Ecto neural progenitor cell (in vitro differentiated cells): ENCODE measurements at regions not wholly inside any gene's neighbourhood (a gene's known extent, or its start where the extent isn't known, plus 50 kb on each side); places are given as distances from the start of the nearest gene placed in this dataset.
A peak's percentile ranks its signal among the peaks of the same experiment; 100 is the strongest.

Source experiments
- DNase-seq: peaks from one replicate; pipeline ENCODE4 v3.0.0-alpha.2; 2018; ENCODE audit warnings: low spot score

DNA sequence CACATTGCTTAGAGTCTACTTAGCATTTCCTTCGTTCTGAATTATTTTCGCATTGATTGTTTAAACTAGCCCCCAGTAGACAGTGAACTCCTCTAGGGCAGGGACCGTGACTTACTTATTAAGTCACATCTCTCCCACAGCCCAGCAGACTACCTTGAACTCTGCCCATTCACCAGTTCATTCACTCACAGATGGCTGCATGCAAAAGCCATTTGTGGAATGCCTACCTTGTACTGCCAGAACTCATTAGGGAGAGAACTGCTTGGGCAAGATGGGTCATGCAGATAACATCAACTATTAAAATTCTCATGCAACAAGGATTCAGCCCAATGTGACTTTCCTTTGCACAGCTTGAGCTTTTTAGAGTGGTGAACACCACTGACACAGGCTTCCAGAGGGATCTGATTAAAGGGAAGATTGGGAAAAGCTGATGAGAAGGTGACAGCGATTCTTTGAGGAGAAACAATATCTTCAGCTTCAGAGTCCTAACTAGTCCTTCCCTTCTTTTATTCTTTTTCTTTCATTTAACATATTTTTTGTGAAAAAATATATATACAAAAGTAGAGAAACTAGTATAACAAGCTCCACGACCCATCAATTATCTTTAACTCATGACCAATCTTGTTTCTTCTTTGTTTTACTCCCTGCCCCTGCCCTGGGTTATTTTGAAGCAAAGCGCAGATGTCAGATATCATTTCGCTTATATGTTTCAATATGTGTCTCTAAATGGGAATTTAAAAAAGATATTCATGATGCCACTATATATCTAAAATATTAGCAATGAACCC, 273.9 kb downstream of the CDC5L start:
- no peak for DNase-seq

DNA sequence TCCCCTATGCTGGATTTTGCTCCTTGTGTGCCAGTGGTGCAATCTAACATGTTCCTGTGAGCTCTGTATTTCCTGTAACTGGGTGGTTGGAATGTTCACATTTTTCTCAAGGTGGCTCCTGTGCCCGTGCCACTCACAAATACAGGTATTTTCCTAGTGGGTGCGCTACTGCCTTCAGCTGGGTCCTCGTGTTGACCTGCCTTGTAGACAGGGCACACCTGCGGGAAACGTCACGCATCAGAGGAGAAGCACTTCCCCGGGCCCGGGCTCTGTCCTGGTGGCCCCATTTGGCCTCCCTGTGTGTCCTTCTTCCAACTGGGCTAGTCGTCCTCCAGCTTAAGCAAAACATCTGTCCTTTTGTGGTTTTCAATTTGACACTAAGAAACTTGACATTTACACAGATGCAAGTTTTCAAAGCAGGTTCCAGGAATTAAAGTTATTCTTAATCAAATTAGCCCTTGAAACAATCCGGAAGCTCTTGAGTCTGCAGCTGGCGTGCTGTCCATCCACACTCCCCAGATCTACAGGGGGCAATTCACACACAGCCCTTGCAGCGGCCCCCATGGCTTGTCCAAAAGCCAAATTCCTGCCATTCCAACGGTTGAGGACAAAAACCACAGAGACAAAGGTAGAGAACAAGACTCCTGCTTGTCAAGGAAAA, 275.1 kb downstream of the CDC5L start:
- DNase-seq = peak; percentile 73

DNA sequence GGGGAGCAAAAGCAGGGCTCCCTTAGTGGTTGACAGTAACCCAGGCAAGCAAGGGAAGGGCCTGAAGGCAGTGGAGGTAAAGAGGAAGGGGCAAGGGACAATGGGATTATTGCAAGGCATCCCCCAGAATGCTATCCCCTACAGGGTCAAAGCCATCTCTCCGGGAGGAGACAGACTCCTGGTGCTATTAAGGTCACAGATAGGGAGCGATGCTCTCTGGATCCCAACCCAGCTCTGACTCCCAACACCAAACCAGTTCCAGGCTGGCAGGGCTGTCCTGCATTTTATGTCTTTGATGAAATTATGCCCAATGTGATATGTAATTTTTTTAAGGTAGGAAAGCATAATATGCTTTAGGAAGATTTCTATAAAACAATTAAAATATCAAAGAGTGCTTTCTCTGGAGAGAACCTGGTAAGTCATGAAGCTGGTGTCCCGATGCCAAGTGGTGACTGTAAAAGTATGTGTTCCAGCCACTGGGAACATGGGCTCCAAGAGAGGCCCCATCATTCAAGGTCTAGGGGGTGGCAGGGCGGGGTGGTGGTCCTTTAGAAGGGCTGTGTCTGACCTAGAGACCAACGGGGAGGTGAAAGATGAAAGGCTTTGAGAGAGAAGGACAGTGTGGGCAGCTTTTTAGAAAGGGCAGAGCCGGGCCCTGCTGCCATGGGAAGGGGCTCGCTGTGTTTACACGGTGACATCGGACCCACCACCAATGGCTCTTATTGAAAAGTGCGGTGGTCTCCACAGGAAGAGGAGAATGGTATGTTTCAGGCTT, 276.5 kb downstream of the CDC5L start:
- DNase-seq = no peak

DNA sequence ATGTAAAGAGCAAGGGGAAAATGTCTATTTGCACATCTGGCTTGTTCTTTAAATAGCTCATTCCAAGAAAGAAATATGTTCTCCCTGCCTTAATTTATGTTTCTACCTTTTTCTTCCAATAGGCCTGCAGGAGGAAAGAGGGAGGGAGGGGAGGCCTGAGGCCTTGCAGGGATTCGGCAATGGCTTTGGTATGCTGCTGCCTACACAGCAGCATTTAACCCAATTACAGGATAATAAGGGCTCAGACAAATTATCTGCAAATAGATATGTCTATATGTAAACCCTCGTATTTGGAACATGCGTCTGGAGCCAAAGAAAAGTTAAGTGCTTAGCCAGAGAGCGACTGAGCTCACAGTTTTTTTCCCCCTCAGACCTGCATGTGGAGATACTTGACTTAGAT, 277.2 kb downstream of the CDC5L start:
- no peak for DNase-seq

DNA sequence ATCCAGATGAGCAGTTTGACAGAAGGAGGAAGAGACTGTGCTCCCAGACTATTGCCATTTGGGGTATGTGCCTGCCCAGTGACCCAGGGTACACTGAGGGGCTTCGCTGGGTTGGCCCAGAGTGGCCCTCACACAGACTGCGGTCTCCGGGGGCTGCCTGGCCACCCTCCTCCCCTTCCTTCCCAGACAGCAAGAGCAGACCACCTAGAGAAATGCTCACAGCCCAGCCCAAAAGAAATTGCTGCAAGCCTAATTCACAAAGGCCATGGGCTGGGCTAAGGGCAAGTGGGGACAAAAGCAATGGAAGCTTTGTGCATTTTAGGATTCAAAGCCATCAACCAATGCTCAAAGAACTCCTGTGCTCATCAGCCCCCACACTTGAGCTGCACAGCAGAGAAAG, 277.6 kb downstream of the CDC5L start:
- DNase-seq = no peak

DNA sequence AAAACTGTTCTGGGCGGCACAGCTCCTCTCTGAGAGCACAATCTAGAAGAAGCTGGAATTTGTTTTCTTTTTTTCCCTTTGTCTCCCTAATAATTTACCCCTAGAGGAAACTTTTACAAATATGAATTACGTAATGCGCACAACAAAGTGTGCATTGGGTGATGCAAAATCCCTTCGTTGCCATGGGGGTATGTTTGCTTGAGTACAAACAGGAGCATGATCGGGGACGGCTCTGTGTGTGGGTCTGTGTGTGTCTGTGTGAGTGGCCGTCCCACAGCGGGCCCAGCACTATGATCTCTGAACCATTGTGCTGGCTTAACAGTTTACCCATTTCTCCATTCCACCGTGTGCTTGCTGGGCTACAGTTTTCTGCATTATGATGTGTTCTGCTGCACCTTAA, 278.2 kb downstream of the CDC5L start:
- no peak for DNase-seq

DNA sequence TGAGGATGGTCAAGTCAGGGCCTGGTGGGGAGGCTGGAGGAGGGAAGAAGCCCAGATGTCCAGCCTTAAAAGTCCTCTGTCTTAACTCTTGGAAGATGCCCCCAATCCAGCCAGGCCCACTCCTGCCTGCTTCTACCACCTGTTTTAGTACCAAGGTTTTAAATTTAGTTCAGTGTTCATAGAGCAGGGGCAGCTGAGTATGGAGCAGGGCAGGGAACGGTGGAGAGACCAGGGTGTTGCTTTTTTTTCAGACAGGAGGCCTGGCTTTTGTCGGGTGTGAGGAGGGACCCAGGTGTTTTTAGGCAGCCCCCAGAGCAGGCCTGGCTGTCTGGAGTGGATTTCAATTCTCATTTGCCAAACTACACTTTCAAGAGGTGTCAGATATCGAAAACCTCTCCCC, 278.8 kb downstream of the CDC5L start:
- DNase-seq = peak; percentile 19

DNA sequence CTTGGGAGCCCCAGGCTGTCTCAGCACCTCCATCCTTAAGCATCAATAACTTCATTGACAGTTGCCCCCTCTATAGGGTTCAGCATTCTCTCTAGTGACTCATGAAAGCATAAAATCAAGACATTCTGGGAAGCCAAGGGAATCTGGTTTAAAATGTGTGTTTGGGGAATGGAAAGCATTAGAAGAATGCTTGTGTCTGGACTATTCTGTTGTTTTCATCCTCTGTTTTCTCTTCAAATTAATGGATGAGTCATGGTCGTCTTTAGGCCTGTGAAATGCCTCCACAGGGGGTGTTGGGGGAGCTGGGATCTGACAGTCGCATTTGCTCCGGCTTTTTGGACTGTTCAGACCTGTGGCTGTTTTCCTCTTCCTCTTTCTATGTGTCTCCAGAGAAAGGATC, 279.7 kb downstream of the CDC5L start:
- peak; percentile 51 for DNase-seq

DNA sequence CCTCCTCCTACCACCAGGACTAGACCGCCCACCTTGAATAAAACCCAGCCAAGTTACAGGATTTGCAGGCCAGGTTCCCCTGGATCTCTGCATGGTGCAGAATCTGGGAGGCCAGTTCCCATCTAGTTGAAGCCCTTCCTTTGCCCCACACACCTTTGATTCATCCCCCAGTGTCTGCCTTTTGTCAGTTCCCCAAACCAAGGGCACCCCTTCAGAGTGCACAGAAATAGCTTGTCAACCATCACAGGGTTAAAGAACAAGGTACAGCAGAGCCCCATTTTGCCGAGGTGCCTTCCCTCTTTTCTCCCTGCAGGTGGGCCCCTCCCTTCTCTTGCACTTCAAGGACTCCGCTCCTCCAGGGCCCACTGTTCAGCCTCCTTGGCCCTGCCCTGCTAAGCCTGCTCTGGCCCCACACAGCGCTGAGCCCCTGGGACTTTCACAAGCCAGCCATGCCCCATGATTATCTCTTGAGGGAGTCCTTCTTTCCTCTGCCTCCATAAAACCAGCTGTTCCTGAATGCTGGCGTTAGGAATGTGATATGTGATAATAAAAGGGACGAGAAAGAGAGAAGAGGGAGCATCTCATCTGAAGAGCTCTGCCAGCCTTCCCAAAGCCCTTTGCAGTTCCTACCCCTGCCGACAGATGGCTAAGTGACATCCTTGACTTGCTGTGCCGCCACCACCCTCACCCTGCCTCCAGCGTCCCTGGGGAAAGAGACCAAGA, 280.3 kb downstream of the CDC5L start:
- peak; percentile 73 for DNase-seq

DNA sequence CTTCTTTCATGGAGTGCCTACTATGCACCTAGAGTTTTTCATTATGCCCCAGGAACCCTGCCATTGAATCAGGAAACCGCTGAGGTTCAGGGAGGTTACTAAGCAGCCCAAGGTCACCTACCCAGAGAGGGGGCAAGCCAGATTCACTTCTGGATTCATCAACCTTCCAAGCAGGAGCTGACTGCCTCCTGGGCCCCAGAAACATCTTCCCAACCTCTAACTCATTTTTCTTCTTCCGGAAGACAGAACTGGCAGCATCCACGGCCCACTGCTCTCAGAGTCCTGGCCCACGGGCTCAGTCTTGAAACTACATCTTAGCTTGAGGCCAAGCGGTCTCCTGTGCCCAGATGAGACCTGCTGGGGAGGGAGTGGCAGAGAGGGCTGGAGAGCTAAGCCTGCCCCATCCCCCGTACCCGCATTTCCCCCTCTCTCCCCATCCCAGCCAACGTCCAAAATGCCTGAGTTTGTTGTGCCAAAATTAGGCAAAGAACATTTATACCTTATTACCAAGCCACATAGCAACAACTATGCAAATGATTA, 281.0 kb downstream of the CDC5L start:
- DNase-seq = no peak

DNA sequence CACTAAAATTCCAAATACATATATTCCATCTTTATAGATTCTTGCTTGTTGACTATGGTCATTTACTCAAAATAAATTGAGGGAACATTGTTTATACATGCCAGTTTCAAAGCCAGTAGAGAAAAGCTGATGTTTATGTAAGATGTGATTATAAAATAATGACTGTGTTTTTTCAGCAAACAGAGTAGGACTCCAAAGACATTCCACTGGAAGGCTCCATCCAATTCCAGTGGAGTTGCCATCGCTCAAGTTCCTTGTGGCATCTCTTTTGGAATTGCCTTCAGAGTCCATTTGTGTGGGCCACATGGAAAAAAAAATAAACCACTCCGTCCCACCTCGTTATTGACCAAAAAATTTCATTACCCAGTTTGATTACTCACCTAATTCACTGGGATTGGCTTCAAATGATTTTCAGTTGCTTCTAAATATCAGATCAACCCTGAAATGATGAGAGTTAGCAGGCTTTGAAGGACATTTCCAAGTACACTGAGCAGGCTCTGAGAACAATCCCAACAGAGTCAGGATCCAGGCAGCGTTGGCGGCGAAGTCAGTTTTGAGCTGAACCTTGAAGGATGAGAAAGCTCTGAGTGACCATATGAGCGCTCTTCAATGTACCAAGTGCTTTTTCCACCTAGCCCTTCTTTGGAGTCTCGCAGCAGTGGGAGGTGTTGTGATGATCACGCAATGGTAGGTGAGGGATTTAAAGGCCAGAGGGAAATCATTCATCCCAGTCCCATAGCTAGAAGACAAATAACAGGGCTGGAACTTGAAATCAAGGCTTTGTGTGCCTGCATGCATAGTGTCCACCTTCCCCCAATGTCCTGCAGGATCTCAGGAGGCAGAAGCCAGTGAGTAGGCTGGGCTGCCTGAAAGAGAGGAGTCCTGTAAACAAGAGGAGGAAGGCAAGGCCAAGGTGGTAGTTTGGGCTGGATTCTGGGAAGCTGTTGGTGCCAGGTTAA, 281.7 kb downstream of the CDC5L start:
- no peak for DNase-seq

DNA sequence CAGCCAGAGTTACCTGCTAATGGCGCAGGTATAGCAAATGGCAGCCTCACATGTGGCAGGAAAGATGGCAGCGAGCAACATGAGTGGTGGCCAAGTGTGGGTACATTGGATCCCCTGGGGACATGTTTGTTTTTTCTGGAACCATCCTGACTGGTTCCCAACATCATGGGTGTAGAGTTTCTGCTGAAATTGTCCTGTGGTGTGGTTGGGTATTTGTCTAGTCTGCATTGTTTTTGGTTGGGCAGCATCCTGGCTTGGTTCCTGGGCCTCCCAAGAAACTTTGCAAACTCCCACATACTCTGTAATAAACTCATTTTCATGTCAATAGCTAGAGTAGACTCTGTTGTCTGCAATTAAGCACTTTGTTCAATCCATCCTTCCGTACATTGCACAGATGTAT, 282.6 kb downstream of the CDC5L start:
- DNase-seq = no peak

DNA sequence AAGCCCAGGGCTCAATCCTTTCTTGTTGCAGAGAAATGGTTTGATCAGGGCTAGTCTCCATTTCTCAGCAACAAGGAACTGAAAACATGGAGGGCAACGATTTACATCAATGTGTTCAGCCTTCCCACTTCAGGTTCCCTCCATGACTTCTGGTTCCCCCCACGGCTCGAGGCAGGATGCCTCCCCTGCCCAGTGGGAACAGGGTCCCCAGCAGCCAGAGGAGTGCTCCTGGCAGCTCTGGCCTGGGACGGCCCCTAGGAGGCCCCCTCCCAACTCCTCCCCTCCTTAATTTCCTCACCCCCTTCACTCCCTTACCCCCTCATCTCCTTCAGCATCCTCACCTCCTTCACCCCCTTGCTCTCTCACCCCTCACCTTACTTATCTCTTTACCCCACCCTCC, 283.8 kb downstream of the CDC5L start:
- DNase-seq = peak; percentile 23

DNA sequence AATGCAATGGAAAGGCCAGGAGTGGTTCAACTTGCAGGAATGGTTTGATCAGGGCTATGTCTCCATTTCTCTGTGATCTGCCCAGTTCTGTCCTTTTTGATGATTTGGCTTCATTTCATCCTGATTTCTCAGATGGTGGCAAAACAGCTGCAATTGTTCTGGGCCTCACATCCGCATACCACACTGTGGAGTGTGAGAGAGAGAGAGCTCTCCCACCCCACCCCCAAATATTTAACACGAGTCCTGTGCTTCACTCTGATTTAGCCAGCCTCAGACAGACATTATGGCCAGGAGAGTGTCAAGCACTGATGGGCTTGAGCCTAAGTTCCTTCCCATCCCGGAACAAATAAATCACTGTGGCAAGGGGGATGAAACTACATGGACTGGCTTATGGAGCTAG, 284.6 kb downstream of the CDC5L start:
- DNase-seq = no peak

DNA sequence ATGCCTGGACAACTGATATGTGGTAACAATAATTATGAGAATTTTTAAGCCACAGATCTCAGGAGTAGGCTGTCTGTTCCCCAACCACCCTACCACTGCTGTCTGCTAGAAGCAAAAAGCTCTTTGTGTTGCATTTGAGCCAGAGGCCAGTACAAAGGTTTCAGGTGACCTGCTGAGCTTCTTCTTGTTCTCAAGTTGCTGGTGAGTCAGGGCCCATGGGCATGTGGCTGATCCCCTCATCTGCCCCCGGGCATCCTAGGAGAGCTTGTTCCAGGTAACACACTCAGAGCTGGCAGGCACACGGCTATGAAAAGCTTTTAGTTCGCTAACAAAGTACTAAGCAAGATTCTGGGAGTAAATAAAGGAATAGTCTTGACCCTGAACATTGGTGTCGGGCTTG, 285.3 kb downstream of the CDC5L start:
- DNase-seq = peak; percentile 38

DNA sequence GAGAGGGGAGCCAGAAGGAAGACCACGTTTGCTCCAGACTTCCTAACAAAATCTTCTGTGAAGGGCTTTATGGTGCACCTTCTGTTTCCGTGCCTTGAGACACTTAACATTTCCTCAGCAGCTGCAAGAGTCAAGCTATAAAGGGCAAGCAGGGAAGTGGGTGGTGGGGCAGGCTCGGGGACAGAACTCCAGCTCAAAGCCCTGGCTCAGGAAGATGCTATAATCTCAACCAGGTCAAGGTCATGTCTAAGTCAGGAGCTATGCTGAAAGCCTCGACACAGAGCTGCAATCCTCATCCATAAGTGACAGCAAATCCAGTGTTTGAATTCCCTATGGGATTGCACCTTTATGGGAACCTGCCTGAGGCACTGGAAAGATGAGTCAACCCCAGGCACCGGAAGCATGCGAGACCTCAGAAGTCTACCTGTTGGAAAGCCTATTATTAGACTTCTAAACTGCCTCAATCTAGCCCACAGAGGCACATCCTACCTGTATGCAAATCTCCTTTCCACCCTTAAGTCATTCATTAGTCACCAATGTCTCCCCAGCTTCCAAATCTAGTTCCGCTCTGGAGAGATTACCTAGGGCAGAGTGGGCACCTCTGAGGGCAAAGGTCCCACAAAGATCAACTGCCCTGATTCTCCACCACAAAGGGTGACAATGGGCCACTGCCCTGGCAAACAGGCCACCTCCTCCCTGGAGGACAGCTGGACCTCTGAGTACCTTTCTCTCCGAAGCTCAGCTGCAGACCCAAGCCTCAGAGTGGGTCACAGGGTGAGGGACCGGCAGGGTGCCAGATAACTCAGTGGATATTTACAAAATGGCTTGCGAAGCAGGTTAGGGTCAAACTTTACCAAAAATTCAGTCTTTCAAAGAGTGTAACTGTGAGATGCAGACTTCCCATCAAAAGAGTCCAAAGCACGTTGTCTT, 287.0 kb downstream of the CDC5L start:
- DNase-seq = peak; percentile 38

DNA sequence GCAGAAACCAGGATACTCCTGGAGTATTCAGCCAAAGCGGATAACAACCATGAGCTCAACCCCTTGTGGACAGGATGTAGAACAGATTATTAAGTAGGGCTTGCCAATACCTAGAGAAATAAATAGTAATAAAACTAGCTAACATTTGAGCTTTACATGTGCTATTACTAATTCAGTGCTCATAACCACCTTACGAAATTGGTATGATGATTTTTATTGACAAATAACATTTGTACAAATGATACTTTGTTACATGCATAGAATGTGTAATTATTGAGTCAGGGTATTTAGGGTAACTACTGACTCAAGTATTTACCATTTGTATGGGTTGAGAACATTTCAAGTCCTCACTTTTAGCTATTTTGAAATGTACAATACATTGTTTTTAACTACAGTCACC, 287.9 kb downstream of the CDC5L start:
- DNase-seq = no peak

DNA sequence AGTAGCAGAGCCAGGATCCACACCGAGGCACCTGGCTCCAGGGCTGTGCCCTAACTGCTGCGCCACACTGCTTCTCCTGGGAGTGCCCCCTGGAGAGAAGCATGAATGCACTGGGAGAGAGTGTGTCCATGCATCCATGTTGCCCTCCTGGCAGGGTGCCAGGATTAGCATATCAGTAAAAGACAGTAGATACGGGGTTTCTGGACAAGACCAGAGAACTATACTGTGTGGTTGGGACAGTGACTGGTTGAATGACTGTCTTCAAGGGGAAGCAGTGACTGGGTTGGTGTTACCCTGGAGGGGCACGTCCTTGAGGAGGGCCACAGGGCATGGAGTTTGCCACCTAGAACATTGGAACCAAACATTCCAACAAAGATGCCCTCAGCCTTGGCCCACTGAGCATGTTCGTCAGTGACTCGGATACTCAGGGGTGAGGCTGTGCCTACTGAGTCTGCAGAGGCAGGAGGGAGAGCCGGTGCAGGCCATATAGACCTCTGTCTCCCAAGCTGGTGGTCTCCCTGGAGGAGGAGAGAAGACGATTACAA, 288.8 kb downstream of the CDC5L start:
- no peak for DNase-seq

DNA sequence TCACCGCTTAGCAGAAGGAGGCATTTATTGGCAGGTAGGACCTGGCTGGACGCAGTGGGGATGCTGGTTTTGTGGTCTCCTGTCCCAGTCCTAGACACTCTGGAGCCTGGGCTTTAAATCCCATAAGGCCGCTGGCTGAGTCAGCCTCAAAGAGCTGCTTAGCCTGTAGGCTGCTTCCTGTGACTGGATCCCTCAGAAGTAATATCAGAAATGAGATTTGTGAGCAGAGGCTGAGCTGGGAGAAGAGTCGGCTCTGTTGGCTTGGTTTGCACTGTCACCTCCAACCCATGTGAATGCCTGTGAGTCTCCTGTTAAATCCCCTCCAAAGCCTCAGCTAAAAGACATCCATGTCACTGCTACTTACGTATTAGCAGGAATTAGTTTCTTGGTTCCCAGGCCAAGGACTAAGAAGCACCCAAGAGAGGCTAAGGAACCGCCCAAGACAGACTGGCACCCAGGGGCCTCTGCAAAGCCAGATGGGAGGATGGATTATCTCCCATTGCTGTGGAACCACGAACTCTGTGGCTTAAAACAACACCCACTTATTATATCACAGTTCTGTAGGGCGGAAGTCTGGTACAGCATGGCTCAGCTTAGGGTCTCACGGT, 289.4 kb downstream of the CDC5L start:
- no peak for DNase-seq
